ENCODE measurements at regions not wholly inside any gene's neighbourhood (a gene's known extent, or its start where the extent isn't known, plus 50 kb on each side); places are given as distances from the start of the nearest gene placed in this dataset.

DNA sequence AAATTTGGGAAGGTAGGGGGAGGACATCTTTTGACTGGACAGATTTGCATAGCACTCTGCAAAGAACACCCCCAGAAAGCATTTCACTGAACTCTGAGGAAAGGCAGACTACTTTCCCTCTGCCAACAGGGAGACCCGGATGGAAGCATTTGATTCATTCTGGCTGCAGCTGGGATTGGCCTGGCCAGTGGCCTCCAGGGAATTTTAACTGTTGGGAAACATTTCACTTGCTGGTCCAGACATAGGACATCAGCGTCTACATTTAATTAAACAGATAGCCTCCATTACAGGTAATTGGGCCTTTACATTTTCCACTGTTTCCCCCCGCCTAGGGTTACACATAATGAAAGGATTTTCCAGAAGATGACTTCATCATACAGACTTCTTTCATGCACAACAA lies 92.8 kb downstream of the MARCHF4 start:
- DNase-seq (ENCODE audit: extremely low read depth, low read depth) = peak; percentile 18
- TF ChIP-seq, protein P1, sequence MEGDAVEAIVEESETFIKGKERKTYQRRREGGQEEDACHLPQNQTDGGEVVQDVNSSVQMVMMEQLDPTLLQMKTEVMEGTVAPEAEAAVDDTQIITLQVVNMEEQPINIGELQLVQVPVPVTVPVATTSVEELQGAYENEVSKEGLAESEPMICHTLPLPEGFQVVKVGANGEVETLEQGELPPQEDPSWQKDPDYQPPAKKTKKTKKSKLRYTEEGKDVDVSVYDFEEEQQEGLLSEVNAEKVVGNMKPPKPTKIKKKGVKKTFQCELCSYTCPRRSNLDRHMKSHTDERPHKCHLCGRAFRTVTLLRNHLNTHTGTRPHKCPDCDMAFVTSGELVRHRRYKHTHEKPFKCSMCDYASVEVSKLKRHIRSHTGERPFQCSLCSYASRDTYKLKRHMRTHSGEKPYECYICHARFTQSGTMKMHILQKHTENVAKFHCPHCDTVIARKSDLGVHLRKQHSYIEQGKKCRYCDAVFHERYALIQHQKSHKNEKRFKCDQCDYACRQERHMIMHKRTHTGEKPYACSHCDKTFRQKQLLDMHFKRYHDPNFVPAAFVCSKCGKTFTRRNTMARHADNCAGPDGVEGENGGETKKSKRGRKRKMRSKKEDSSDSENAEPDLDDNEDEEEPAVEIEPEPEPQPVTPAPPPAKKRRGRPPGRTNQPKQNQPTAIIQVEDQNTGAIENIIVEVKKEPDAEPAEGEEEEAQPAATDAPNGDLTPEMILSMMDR (IDR thresholded peaks at IDR 0.05; ENCODE audit: low read depth, low read length) = no peak

DNA sequence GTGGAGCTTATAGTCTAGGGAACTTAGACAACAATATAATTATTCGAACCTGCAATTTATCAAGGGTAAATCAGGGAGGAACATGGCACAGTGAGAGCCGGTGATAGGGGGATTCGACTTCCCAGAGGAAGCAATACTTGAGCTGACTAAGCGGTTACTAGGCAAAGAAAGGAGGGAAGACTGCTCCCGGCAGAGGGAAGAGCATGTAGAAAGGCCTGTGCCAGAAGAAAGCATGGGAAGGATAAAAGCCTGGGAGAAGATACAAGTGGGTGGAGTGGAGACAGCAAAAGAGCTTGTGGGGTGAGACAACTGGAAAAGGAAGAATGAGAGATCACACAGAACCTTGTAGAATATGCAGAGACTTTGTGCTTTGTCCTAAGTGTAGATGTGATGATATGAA lies 93.3 kb downstream of the MARCHF4 start:
- TF ChIP-seq, protein P1 (IDR thresholded peaks at IDR 0.05; ENCODE audit: low read depth, low read length) = no peak
- DNase-seq (ENCODE audit: extremely low read depth, low read depth) = no peak

DNA sequence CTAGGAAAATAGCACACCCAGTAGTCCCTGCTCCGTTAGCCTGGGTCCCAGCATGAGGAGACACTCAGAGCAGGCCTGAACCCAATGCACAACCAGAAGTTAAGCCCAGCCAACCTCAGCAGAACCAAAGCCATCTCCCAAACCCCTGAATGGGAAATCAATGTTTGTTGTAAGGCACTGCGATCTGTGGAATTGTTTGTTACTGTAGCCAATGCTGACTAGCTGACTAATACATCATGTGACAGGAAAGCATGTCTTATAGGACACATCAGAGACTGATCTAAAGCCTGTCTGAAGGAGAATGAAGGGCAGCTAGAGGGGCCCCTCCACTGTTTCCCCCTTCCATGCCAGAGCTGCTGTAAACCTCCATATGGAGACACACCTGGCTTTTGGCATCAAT lies 96.4 kb downstream of the MARCHF4 start:
- no peak for DNase-seq (ENCODE audit: extremely low read depth, low read depth)
- TF ChIP-seq, protein P1 (IDR thresholded peaks at IDR 0.05; ENCODE audit: low read depth, low read length) = no peak

DNA sequence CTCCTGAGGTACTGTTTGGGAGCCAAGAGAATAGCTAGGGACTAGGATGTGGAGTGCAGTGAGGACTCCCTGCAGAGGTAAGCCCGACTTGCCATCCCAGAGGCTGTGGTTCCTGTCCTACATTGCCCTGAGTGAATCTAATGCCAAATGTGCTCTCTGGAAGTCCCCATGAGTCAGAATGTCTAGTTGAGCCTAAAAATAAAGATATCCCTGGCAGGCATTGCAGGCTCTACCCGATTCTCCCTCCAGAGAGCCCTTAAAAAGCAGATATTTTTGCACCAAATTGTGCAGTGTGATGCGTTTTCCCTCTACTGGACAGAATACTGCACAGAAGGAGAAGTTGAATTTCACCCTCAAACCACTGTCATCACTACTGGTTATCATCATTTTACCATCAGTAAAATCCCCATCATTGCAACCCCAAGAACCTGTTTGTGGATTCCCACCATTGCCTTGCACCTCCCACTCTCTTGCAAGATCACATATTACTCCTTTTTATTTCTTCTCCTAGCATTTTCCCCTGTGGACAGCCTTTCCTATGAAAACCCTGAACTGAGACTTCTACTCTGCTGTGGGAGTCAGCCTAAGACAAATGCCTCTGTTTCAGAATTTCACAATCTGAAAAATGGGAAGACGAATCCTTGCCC lies 98.0 kb downstream of the MARCHF4 start:
- TF ChIP-seq, protein P1 (IDR thresholded peaks at IDR 0.05; ENCODE audit: low read depth, low read length) = peak; percentile 13
- no peak for DNase-seq (ENCODE audit: extremely low read depth, low read depth)

DNA sequence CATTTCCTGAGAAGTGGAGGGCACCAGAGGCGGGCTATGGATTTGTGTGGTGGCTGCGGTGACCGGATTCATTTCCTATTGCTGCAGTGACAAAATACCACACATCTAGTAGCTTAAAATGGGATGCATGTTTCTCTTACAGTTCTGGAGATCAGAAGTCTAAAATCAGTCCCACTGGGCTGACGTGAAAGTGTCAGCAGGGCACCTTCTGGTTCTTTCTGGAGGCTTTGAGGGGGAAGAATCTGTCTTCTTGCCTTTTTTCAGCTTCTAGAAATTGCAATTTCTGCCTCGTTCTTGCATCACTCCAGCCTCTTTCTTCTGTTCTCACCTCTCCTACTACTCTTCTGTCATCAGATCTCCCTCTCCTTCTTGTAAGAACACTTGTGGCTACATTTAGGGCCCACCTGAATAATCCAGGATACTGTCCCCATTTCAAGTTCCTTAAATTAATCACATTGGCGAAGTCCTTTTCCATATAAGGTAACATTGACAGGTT lies 111.2 kb downstream of the MARCHF4 start:
- TF ChIP-seq, protein P1 (IDR thresholded peaks at IDR 0.05; ENCODE audit: low read depth, low read length) = no peak
- DNase-seq (ENCODE audit: extremely low read depth, low read depth) = no peak

DNA sequence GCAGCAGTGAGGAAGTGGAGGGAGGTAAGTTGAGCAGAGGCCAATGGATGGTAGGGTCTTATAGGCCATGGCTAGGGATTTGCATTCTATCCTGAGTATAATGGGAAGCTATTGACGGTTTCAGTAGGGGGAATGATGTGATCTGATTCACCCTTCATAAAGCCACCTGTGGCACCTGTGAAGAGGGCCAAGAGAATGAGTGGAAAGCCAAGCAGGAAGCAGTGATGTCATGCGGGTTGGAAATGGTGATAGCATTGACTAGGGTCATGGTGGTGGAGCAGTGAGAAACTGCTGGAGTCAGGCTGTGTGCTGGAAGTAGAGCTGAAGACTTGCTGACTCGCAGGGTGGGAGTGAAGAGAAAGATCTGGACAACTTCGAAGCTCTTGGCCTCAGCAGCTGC lies 111.7 kb downstream of the MARCHF4 start:
- TF ChIP-seq, protein P1 (IDR thresholded peaks at IDR 0.05; ENCODE audit: low read depth, low read length) = no peak
- DNase-seq (ENCODE audit: extremely low read depth, low read depth) = no peak

DNA sequence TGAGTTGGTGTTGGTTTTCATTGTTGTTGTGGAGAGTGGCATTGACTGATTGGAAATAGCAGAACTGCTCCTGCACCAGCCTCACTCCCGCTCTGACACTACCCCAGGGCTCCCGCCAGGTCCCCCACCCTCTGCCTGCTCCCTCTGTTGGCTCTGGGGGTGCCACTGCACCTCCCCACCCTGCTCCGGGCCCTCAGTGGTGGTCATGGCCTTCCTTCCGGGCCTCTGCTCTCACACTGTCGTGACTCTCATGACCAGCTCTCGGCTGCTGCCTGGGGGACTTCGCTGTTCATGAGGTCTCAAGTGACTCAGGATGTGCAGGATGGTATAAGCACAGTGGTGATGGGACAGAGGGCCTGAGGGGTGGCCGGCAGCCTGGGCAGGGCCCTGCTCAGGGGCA lies 113.2 kb downstream of the MARCHF4 start:
- TF ChIP-seq, protein P1 (IDR thresholded peaks at IDR 0.05; ENCODE audit: low read depth, low read length) = no peak
- DNase-seq (ENCODE audit: extremely low read depth, low read depth) = no peak
